ENCODE measurements at regions not wholly inside any gene's neighbourhood (a gene's known extent, or its start where the extent isn't known, plus 50 kb on each side); places are given as distances from the start of the nearest gene placed in this dataset.
"Not testable (repeated sequence)": the region's sequence is repeated elsewhere in the genome, so short reads cannot be mapped to it uniquely, and the experiment has no call there.

GRCh38 chr2:125224830-125225229 lies 1199.7 kb downstream of the CNTNAP5 start:
- no peak for DNase-seq

DNA sequence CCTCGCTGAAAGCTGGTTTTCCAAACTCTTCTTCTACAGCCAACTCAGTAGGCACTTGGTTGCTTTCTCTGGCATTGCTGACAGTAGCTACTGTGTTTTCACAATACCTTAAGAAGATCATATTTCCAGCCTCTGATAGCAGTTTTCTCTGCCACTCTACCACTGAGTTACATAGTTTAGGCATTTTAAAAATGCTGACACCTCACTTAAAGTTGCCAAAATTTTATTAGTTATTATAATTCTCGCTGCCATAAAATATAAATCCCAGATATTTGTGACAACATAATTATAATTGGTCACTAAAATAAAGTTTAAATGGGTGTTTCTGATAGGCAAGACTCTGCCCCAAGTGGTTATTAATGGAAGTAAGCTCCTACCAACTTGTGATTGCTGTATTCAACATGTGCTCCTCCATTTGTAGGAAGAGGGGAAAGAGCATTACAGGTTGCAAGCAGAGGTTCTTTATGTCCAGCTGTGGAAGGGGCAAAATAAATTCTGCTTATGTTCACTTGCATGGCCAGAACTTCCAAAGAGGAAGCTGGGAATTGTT lies 1202.8 kb downstream of the CNTNAP5 start:
- no peak for DNase-seq

DNA sequence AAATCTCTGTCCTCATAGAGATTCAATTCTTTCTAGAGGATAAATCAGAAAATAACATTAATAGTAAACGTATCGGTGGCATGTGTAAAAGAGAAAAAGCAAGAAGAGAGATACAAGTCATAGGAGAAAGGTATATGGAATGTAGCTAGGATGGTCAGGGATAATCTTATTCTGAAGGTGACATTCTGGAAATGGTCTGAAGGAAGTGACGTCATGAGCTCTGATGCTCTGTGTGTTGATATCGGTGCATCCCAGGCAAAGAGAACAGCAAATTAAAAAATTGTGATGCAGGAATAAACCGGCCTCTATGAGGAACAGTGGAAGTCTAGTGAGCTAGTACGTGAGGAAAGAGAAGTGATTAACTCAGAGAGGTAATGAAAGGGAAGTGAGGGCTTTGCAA lies 1215.8 kb downstream of the CNTNAP5 start:
- no peak for DNase-seq

GRCh38 chr2:125243074-125243473 lies 1218.0 kb downstream of the CNTNAP5 start:
- no peak for DNase-seq

DNA sequence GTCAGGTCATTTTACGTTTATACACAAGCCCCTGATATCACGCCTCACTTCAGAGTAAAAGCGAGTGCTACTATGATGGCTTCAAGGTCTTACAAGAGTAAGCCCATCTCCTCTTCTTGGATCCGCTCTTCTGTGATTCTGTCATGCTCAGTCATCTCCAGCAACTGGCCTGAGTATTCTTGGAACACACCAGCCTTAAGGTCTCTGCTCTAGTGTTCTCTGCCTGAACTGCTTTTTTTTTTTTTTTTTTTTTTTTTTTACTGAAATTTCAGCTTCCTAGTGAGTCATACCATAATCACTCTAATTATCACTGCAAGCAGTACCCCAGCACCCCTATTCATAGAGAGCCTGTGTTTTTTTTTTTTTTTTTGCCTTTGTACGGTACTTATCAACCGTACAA lies 1228.9 kb downstream of the CNTNAP5 start:
- no peak for DNase-seq

- no peak for DNase-seq
Measured at GRCh38 chr2:125259451-125259850, 1234.4 kb downstream of the CNTNAP5 start.

- DNase-seq: not testable (repeated sequence)
Measured at GRCh38 chr2:125260366-125260930, 1235.4 kb downstream of the CNTNAP5 start.

DNA sequence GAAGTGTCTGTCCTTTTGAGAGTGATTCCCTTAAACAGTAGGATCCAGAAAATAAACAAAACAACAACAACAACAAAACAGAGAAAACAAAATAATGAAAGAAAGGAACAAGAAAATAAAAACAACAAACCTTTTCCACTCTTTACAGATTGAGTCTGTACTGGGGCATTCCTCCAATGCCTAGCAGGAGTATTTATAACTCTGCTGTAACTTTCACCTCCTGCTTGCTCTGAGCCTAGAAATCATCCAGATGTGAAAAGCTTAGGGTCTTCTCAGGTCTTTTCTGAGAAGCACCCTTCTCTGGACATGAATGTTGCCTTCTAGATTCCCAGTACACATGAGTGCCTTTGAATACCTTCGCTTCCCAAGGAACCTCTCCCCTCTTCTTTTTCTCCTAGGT lies 1239.4 kb downstream of the CNTNAP5 start:
- DNase-seq: no peak

- no peak for DNase-seq
Measured at GRCh38 chr2:125267683-125268082, 1242.6 kb downstream of the CNTNAP5 start.

GRCh38 chr2:125272651-125273050 lies 1247.6 kb downstream of the CNTNAP5 start:
- no peak for DNase-seq

DNA sequence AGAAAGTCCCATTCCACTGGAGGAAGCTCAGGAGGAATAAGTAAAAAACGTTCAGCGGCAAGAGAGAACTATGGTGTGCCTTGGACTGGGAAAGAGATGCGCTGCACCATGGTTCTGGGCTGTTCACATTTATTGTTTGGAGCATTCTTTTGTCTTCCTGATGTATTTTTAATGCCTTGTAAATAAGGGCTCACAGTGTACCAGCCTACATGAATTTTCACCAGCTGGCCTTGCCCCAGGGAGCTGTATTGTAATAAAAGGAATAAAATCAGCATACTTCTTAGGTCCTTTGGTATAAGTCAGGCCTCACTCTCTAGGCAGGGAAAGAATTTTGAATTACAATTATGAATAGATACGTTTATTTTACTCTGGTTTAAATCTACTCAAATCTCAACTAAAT lies 1249.6 kb downstream of the CNTNAP5 start:
- no peak for DNase-seq

- DNase-seq: no peak
Measured at GRCh38 chr2:125280265-125280664, 1255.2 kb downstream of the CNTNAP5 start.

DNA sequence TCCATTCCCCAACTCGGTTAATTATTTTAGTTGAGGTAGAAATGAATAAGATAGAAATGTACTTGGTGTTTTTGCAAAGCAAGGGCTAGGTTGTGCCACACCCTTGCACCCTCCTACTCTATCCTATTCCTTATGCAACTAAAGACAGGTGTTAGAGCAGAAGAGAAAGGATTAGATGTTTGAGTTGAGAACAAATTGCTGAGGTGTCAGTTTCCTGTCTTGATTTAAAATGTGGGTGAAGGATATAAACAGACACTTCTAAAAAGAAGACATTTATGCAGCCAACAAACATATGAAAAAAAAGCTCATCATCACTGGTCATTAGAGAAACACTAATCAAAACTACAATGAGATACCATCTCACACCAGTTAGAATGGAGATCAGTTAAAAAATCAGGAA lies 1256.2 kb downstream of the CNTNAP5 start:
- DNase-seq: no peak

GRCh38 chr2:125296742-125297141 lies 1271.7 kb downstream of the CNTNAP5 start:
- no peak for DNase-seq

GRCh38 chr2:125310657-125311364 lies 1285.7 kb downstream of the CNTNAP5 start:
- no peak for DNase-seq

- DNase-seq: no peak
Measured at GRCh38 chr2:125312342-125312741, 1287.3 kb downstream of the CNTNAP5 start.

DNA sequence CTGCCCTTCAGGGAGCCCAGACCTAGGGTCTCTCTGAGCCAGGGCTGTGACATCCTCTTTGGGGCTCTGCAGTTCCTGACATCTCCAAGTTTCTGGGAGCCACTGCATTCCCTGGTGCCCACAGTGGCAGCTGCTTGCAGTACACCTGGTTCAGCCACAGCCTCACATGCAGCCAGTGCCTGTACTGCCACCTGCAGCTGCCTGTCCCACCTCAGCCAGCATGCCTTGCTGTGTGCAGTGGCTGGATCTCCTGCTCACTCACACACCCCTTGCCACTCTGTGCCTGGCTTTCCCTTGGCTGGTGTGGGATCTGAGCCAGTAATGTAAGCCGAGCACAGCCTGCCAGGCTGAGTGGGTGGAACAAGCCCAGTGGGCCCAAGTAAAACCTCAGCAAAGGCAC lies 1288.7 kb downstream of the CNTNAP5 start:
- no peak for DNase-seq

GRCh38 chr2:125318740-125319139 lies 1293.7 kb downstream of the CNTNAP5 start:
- DNase-seq: no peak

- DNase-seq: no peak
Measured at GRCh38 chr2:125324273-125324672, 1299.2 kb downstream of the CNTNAP5 start.

DNA sequence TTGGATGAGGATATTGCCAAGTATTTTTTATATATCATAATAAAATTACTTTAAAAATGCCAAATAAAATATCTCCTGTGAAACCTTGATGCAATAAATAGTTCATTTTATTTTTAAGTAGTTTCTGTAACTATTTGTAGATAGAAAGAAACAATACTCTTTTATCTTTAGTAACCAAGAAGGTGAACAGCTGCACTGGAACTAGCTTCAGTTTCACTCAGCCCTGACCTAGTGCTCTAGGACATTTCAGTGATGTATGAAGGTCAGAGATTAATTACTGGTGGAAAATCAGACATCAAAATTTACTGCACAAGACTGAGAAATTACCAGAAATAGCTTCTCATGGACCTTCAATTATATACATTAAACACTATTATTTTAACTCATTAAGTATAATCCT lies 1305.0 kb downstream of the CNTNAP5 start:
- DNase-seq: no peak

- DNase-seq: no peak
Measured at GRCh38 chr2:125341353-125341752, 1314.6 kb upstream of the GYPC start.

GRCh38 chr2:125353542-125353941 lies 1302.4 kb upstream of the GYPC start:
- not testable (repeated sequence) for DNase-seq

- DNase-seq: no peak
Measured at GRCh38 chr2:125364192-125364983, 1291.6 kb upstream of the GYPC start.

DNA sequence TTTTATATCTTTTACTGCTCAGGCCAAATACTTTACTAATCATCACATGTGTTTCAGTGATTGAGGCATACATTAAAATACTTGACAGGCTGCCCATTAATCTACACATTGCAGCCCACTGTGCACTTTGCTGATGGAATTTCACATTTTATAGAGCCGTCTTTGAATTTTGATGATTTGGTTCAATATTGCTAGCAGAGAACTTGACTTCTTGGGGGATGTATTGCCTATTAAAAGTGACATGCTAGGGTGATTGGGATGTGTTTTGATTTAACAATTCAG lies 1291.0 kb upstream of the GYPC start:
- no peak for DNase-seq

All from activated CD4-positive, alpha-beta T cell treated with anti-CD3 and anti-CD28 coated beads for 48 hours (primary cell).